Retinal pigment epithelial cell (primary cell): ENCODE measurements at regions not wholly inside any gene's neighbourhood (a gene's known extent, or its start where the extent isn't known, plus 50 kb on each side); places are given as distances from the start of the nearest gene placed in this dataset.

Experiments
- DNase-seq: peaks from one replicate; pipeline ENCODE4 v3.0.0-alpha.2; 2010; ENCODE audit warnings: low read depth
- H3K4me3 ChIP-seq: 2 replicates; pipeline ENCODE4 v1.5.1; 2011; ENCODE audit warnings: mild to moderate bottlenecking, low read length, control low read depth, moderate library complexity
- CTCF ChIP-seq: conservative IDR thresholded peaks from 2 replicates; pipeline ENCODE4 v1.5.1; 2011; ENCODE audit warnings: low read depth, low read length, control low read depth, inconsistent platforms

DNA sequence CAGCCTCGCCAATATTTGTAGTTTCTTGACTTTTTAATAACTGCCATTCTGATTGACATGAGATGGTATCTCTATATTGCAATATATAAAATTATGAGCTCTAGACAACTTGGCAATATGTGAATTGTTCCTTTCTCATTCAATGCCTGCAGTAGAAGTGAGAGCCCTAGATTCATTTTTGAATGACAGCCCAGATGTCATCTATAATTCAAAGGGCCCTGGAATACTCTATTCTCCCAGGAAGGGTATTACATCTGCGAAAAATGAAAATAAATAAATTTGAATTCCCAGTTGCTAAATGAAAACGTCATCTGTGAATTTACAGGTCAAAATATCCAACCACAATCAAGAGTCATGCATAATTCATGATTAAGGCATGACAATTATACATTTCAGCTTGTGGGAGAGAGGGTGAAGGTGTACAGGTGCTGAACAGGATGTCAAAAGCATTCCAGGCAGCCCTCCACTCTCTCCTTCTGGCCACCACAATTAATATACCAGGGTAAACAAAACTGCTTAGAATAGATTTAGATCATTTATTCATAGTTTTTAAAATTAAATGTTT is 1147.3 kb downstream of the XPNPEP1 start:
- TF ChIP-seq CTCF: no peak
- H3K4me3 ChIP-seq: no peak overlapping the region
- no peak for DNase-seq

DNA sequence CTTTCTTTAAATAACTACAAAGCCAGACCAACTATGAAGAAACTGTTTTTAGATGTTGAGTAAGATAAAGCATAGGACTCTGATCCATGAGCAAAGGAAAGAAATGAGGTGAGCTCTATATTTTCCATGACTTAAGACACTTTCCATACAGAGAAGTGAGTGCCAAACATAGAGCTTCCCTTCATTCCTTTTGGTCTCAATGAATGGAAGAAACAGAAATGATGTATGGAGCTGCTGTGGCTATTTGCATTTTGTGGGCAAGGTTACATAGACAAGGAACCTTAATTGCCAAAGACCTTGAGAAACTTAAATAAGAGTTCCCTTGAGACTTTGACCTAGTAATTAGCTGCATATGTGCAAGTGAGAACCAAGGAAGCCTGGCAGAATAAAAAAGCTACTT is 1152.2 kb downstream of the XPNPEP1 start:
- TF ChIP-seq CTCF: no peak
- H3K4me3 ChIP-seq: no peak overlapping the region
- no peak for DNase-seq

GRCh38 chr10:108765794-108766193 is 1157.5 kb downstream of the XPNPEP1 start:
- no peak for DNase-seq
- no peak overlapping the region for H3K4me3 ChIP-seq
- no peak for TF ChIP-seq CTCF

- DNase-seq: no peak
- no peak for TF ChIP-seq CTCF
- no peak overlapping the region for H3K4me3 ChIP-seq
Measured at GRCh38 chr10:108757946-108758345, 1165.4 kb downstream of the XPNPEP1 start.

- H3K4me3 ChIP-seq: no peak overlapping the region
- TF ChIP-seq CTCF: no peak
- no peak for DNase-seq
Measured at GRCh38 chr10:108755646-108756045, 1167.7 kb downstream of the XPNPEP1 start.

- no peak overlapping the region for H3K4me3 ChIP-seq
- TF ChIP-seq CTCF: no peak
- DNase-seq: no peak
Measured at GRCh38 chr10:108753326-108753725, 1170.0 kb downstream of the XPNPEP1 start.

DNA sequence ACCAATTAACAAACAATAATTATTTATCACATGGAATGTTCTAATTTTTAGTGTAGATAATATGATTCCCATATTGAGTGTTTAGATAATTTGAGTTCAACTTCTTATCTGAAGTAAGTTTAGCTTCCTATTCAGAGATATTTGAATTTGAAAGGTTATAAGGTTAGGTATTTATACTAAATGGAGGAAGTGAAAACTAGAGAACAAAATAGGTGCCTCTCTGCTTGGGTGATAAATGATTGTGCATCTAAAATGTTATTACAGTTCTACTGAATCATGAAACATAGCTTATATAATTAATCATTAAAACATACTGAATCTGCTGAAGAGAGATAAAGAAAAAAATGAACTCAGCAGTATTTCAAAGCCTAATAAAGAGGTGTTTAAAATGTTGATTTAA is 1174.3 kb downstream of the XPNPEP1 start:
- no peak for DNase-seq
- no peak overlapping the region for H3K4me3 ChIP-seq
- no peak for TF ChIP-seq CTCF
